ENCODE measurements at regions not wholly inside any gene's neighbourhood (a gene's known extent, or its start where the extent isn't known, plus 50 kb on each side); places are given as distances from the start of the nearest gene placed in this dataset.

GRCh38 chr11:82003024-82003423, 730.6 kb downstream of the FAM181B start:
- H3K36me3 Mint-ChIP-seq (ENCODE audit: insufficient read depth): no peaks in the 10 kb centered on the region
- no peaks in the 10 kb centered on the region for H3K4me1 Mint-ChIP-seq (ENCODE audit: low read depth)
- TF ChIP-seq, protein P1, sequence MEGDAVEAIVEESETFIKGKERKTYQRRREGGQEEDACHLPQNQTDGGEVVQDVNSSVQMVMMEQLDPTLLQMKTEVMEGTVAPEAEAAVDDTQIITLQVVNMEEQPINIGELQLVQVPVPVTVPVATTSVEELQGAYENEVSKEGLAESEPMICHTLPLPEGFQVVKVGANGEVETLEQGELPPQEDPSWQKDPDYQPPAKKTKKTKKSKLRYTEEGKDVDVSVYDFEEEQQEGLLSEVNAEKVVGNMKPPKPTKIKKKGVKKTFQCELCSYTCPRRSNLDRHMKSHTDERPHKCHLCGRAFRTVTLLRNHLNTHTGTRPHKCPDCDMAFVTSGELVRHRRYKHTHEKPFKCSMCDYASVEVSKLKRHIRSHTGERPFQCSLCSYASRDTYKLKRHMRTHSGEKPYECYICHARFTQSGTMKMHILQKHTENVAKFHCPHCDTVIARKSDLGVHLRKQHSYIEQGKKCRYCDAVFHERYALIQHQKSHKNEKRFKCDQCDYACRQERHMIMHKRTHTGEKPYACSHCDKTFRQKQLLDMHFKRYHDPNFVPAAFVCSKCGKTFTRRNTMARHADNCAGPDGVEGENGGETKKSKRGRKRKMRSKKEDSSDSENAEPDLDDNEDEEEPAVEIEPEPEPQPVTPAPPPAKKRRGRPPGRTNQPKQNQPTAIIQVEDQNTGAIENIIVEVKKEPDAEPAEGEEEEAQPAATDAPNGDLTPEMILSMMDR (IDR thresholded peaks at IDR 0.05; ENCODE audit: unreplicated experiment): no peak
- H3K9me3 Mint-ChIP-seq (ENCODE audit: low read depth): no peaks in the 10 kb centered on the region
- no peak overlapping the region for H3K27ac Mint-ChIP-seq
- DNase-seq (ENCODE audit: low spot score, unreplicated experiment): no peak
- H3K27me3 Mint-ChIP-seq: no peaks in the 10 kb centered on the region
- H3K4me3 Mint-ChIP-seq (ENCODE audit: low read depth): no peak overlapping the region

GRCh38 chr11:81995889-81996288, 737.8 kb downstream of the FAM181B start:
- no peaks in the 10 kb centered on the region for H3K4me1 Mint-ChIP-seq (ENCODE audit: low read depth)
- no peaks in the 10 kb centered on the region for H3K27me3 Mint-ChIP-seq

GRCh38 chr11:81993755-81994154, 739.9 kb downstream of the FAM181B start:
- DNase-seq (ENCODE audit: low spot score, unreplicated experiment): no peak
- Mint-ChIP-seq H3K36me3 (ENCODE audit: insufficient read depth) (no peaks in the 10 kb centered on the region), H3K9me3 (ENCODE audit: low read depth) (no peaks in the 10 kb centered on the region), H3K27ac (no peak overlapping the region), H3K27me3 (no peaks in the 10 kb centered on the region), H3K4me1 (ENCODE audit: low read depth) (no peaks in the 10 kb centered on the region), H3K4me3 (ENCODE audit: low read depth) (no peak overlapping the region)
- TF ChIP-seq, protein P1 (IDR thresholded peaks at IDR 0.05; ENCODE audit: unreplicated experiment): no peak

More at GRCh38 chr11:81995889-81996288, 737.8 kb downstream of the FAM181B start:
- H3K4me3 Mint-ChIP-seq (ENCODE audit: low read depth): no peak overlapping the region
- DNase-seq (ENCODE audit: low spot score, unreplicated experiment): no peak
- TF ChIP-seq, protein P1 (IDR thresholded peaks at IDR 0.05; ENCODE audit: unreplicated experiment): no peak
- no peaks in the 10 kb centered on the region for H3K36me3 Mint-ChIP-seq (ENCODE audit: insufficient read depth)
- no peak overlapping the region for H3K27ac Mint-ChIP-seq
- H3K9me3 Mint-ChIP-seq (ENCODE audit: low read depth): no peaks in the 10 kb centered on the region

- DNase-seq (ENCODE audit: low spot score, unreplicated experiment): no peak
- Mint-ChIP-seq H3K36me3 (ENCODE audit: insufficient read depth) (peaks cover 1% of the 10 kb centered on the region), H3K4me3 (ENCODE audit: low read depth) (no peak overlapping the region), H3K4me1 (ENCODE audit: low read depth) (no peaks in the 10 kb centered on the region), H3K9me3 (ENCODE audit: low read depth) (peaks cover 3% of the 10 kb centered on the region), H3K27ac (no peak overlapping the region), H3K27me3 (no peaks in the 10 kb centered on the region)
- TF ChIP-seq, protein P1 (IDR thresholded peaks at IDR 0.05; ENCODE audit: unreplicated experiment): no peak
Measured at GRCh38 chr11:81990659-81991443, 742.8 kb downstream of the FAM181B start.

- Mint-ChIP-seq H3K4me3 (ENCODE audit: low read depth) (no peak overlapping the region), H3K4me1 (ENCODE audit: low read depth) (no peaks in the 10 kb centered on the region), H3K36me3 (ENCODE audit: insufficient read depth) (peaks cover 1% of the 10 kb centered on the region), H3K9me3 (ENCODE audit: low read depth) (peaks cover 7% of the 10 kb centered on the region), H3K27ac (no peak overlapping the region), H3K27me3 (no peaks in the 10 kb centered on the region)
- no peak for DNase-seq (ENCODE audit: low spot score, unreplicated experiment)
- TF ChIP-seq, protein P1 (IDR thresholded peaks at IDR 0.05; ENCODE audit: unreplicated experiment): no peak
Measured at GRCh38 chr11:81989093-81989492, 744.6 kb downstream of the FAM181B start.

All from progenitor cell of endocrine pancreas (in vitro differentiated cells).